ENCODE measurements at regions not wholly inside any gene's neighbourhood (a gene's known extent, or its start where the extent isn't known, plus 50 kb on each side); places are given as distances from the start of the nearest gene placed in this dataset.
"Not testable (repeated sequence)": the region's sequence is repeated elsewhere in the genome, so short reads cannot be mapped to it uniquely, and the experiment has no call there.

DNA sequence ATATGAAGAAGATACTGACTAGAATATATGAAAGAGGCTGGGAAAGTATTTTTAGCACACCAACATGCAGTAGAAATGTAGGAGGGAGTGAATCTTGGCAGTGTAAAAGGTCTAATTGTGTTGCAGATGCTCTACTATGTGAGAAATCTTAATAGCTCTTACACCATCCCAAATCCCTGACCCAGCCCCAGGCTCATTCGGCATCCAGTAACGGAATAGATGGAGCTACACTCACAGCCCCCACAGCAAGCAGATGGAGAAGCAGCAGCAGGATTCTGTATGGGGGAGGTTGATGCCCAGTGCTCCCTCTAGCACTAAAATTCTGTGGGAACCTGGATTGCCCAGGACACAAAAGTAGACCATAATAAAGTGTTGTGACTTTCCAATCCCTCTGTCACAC lies 153.2 kb upstream of the PRDX4 start:
- no peak overlapping the region for H2AFZ ChIP-seq (ENCODE audit: insufficient read depth, low read depth, low read length, poor library complexity, severe bottlenecking)
- no peak for TF ChIP-seq EZH2 (IDR thresholded peaks at IDR 0.05; ENCODE audit: borderline replicate concordance, insufficient read depth, low read depth, low read length, poor library complexity, severe bottlenecking)
- TF ChIP-seq, protein P1, sequence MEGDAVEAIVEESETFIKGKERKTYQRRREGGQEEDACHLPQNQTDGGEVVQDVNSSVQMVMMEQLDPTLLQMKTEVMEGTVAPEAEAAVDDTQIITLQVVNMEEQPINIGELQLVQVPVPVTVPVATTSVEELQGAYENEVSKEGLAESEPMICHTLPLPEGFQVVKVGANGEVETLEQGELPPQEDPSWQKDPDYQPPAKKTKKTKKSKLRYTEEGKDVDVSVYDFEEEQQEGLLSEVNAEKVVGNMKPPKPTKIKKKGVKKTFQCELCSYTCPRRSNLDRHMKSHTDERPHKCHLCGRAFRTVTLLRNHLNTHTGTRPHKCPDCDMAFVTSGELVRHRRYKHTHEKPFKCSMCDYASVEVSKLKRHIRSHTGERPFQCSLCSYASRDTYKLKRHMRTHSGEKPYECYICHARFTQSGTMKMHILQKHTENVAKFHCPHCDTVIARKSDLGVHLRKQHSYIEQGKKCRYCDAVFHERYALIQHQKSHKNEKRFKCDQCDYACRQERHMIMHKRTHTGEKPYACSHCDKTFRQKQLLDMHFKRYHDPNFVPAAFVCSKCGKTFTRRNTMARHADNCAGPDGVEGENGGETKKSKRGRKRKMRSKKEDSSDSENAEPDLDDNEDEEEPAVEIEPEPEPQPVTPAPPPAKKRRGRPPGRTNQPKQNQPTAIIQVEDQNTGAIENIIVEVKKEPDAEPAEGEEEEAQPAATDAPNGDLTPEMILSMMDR (IDR thresholded peaks at IDR 0.05), result no peak
- Mint-ChIP-seq H3K4me3 (no peak overlapping the region), H3K4me1 (no peaks in the 10 kb centered on the region), H3K27ac (no peak overlapping the region), H3K9me3 (ENCODE audit: insufficient read depth) (no peaks in the 10 kb centered on the region), H3K27me3 (no peaks in the 10 kb centered on the region)
- H3K27ac ChIP-seq (ENCODE audit: low read length in 2 of 2), result no peak overlapping the region
- no peak for ATAC-seq (ENCODE audit: low read depth)
- DNase-seq, result no peak
- H3K36me3 ChIP-seq (replicated peaks in 1 of 2; ENCODE audit: control extremely low read depth in 1 of 2, control insufficient read depth in 1 of 2, extremely low read depth in 1 of 2, insufficient read depth in 2 of 2, low read length in 1 of 2), result no peaks in the 10 kb centered on the region
- ChIA-PET POLR2A (no interaction called here), CTCF (no interaction called here)
- peaks cover 0 to 7% (median 0%) of the 10 kb centered on the region in 3 donors for H3K9me3 ChIP-seq (ENCODE audit: control extremely low read depth in 1 of 3, control insufficient read depth in 2 of 3, insufficient read depth in 1 of 3, low read length in 2 of 3)
- H3K4me3 ChIP-seq (ENCODE audit: control extremely low read depth in 1 of 5, extremely low read depth in 1 of 5, insufficient read depth in 1 of 5, low read depth in 2 of 5, low read length in 4 of 5), result no peak overlapping the region
- no peaks in the 10 kb centered on the region for H3K27me3 ChIP-seq (replicated peaks in 1 of 4; ENCODE audit: control extremely low read depth in 1 of 4, control insufficient read depth in 3 of 4, insufficient read depth in 4 of 4, low read length in 3 of 4)
- H4K20me1 ChIP-seq (ENCODE audit: control insufficient read depth, insufficient read depth, low read length, poor library complexity, severe bottlenecking), result no peaks in the 10 kb centered on the region
- intact Hi-C loops (cut with micrococcal nuclease), result no loop called here
- H3K4me1 ChIP-seq (ENCODE audit: control insufficient read depth in 2 of 2, insufficient read depth in 2 of 2, low read length in 2 of 2), result no peaks in the 10 kb centered on the region
- no peak overlapping the region for H3K9ac ChIP-seq (ENCODE audit: low read length)
- H3K4me2 ChIP-seq (replicated peaks; ENCODE audit: low read depth, low read length, poor library complexity, severe bottlenecking), result no peak overlapping the region
- no CpG with 5 or more reads among the region's 2 CpGs for WGBS (ENCODE audit: insufficient coverage)
- no peaks in the 10 kb centered on the region for H3K79me2 ChIP-seq (ENCODE audit: control insufficient read depth, insufficient read depth, low read length)

DNA sequence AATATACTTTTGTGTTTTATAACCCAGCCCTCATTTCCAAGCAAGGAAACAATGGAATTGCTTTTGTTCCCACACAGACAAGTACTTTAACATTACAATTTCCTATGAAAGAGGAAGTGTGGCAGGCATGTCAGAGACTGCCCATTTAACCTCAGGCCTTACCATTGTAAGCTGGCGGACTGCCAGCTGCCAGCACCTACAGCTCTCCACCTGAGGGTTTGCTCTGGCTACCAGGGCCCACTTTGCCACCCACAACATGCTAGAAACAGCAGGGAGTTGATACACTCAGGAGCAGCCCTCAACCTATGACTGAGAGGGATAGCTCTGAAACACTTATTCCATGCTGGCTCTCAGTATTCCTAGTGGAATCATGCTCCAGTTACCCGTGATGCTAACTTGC lies 152.3 kb upstream of the PRDX4 start:
- Histone ChIP-seq H3K27ac (ENCODE audit: low read length in 2 of 2) (no peak overlapping the region), H3K9me3 (ENCODE audit: control extremely low read depth in 1 of 3, control insufficient read depth in 2 of 3, insufficient read depth in 1 of 3, low read length in 2 of 3) (no peaks in the 10 kb centered on the region), H3K79me2 (ENCODE audit: control insufficient read depth, insufficient read depth, low read length) (no peaks in the 10 kb centered on the region), H4K20me1 (ENCODE audit: control insufficient read depth, insufficient read depth, low read length, poor library complexity, severe bottlenecking) (no peaks in the 10 kb centered on the region), H3K4me3 (ENCODE audit: control extremely low read depth in 1 of 5, extremely low read depth in 1 of 5, insufficient read depth in 1 of 5, low read depth in 2 of 5, low read length in 4 of 5) (no peak overlapping the region), H3K9ac (ENCODE audit: low read length) (no peak overlapping the region), H2AFZ (ENCODE audit: insufficient read depth, low read depth, low read length, poor library complexity, severe bottlenecking) (no peak overlapping the region), H3K4me2 (replicated peaks; ENCODE audit: low read depth, low read length, poor library complexity, severe bottlenecking) (no peak overlapping the region), H3K27me3 (replicated peaks in 1 of 4; ENCODE audit: control extremely low read depth in 1 of 4, control insufficient read depth in 3 of 4, insufficient read depth in 4 of 4, low read length in 3 of 4) (no peaks in the 10 kb centered on the region), H3K4me1 (ENCODE audit: control insufficient read depth in 2 of 2, insufficient read depth in 2 of 2, low read length in 2 of 2) (no peaks in the 10 kb centered on the region), H3K36me3 (replicated peaks in 1 of 2; ENCODE audit: control extremely low read depth in 1 of 2, control insufficient read depth in 1 of 2, extremely low read depth in 1 of 2, insufficient read depth in 2 of 2, low read length in 1 of 2) (no peaks in the 10 kb centered on the region)
- DNase-seq (no peak), ATAC-seq (ENCODE audit: low read depth) (no peak)
- no peak for TF ChIP-seq EZH2 (IDR thresholded peaks at IDR 0.05; ENCODE audit: borderline replicate concordance, insufficient read depth, low read depth, low read length, poor library complexity, severe bottlenecking)
- TF ChIP-seq, protein P1 (IDR thresholded peaks at IDR 0.05), result no peak
- ChIA-PET POLR2A (no interaction called here), CTCF (no interaction called here)
- no peaks in the 10 kb centered on the region for H3K9me3 Mint-ChIP-seq (ENCODE audit: insufficient read depth)
- no peak overlapping the region for H3K27ac Mint-ChIP-seq
- H3K4me3 Mint-ChIP-seq, result no peak overlapping the region
- H3K27me3 Mint-ChIP-seq, result no peaks in the 10 kb centered on the region
- no CpG with 5 or more reads among the region's 2 CpGs for WGBS (ENCODE audit: insufficient coverage)
- no peaks in the 10 kb centered on the region for H3K4me1 Mint-ChIP-seq
- intact Hi-C loops (cut with micrococcal nuclease), result no loop called here

DNA sequence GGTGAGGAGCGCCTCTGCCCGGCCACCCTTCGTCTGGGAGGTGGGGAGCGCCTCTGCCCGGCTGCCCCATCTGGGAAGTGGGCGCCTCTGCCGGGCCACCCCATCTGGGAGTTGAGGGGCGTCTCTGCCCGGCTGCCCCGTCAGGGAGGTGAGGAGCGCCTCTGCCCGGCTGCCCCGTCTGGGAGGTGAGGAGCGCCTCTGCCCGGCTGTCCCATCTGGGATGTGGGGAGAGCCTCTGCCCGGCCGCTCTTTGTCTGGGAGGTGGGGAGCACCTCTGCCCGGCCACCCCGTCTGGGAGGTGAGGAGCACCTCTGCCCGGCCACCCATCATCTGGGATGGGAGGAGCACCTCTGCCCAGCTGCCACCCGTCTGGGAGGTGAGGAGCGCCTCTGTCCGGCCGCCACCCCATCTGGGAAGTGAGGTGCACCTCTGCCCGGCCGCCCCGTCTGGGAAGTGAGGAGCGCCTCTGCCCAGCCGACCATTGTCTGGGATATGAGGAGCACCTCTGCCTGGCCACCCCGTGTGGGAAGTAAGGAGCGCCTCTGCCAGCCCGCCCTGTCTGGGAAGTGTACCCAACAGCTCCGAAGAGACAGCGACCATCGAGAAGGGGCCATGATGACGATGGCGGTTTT lies 144.2 kb upstream of the PRDX4 start:
- H3K4me3 Mint-ChIP-seq; H2AFZ ChIP-seq (ENCODE audit: insufficient read depth, low read depth, low read length, poor library complexity, severe bottlenecking); H3K27ac Mint-ChIP-seq; H3K27me3 Mint-ChIP-seq; H3K27ac ChIP-seq (ENCODE audit: low read length in 2 of 2); H3K9ac ChIP-seq (ENCODE audit: low read length); H3K27me3 ChIP-seq (replicated peaks in 1 of 4; ENCODE audit: control extremely low read depth in 1 of 4, control insufficient read depth in 3 of 4, insufficient read depth in 4 of 4, low read length in 3 of 4); ATAC-seq (ENCODE audit: low read depth); H3K36me3 ChIP-seq (replicated peaks in 1 of 2; ENCODE audit: control extremely low read depth in 1 of 2, control insufficient read depth in 1 of 2, extremely low read depth in 1 of 2, insufficient read depth in 2 of 2, low read length in 1 of 2); intact Hi-C loops (cut with micrococcal nuclease); H3K4me3 ChIP-seq (ENCODE audit: control extremely low read depth in 1 of 5, extremely low read depth in 1 of 5, insufficient read depth in 1 of 5, low read depth in 2 of 5, low read length in 4 of 5); H3K9me3 Mint-ChIP-seq (ENCODE audit: insufficient read depth); DNase-seq; H3K9me3 ChIP-seq (ENCODE audit: control extremely low read depth in 1 of 3, control insufficient read depth in 2 of 3, insufficient read depth in 1 of 3, low read length in 2 of 3); H3K79me2 ChIP-seq (ENCODE audit: control insufficient read depth, insufficient read depth, low read length); H3K4me2 ChIP-seq (replicated peaks; ENCODE audit: low read depth, low read length, poor library complexity, severe bottlenecking); H4K20me1 ChIP-seq (ENCODE audit: control insufficient read depth, insufficient read depth, low read length, poor library complexity, severe bottlenecking); POLR2A ChIA-PET; H3K4me1 Mint-ChIP-seq; H3K4me1 ChIP-seq (ENCODE audit: control insufficient read depth in 2 of 2, insufficient read depth in 2 of 2, low read length in 2 of 2); CTCF ChIA-PET: not testable (repeated sequence)
- 96% methylated on average over 18 of the region's 37 CpGs for WGBS (ENCODE audit: insufficient coverage)
